ENCODE measurements at regions not wholly inside any gene's neighbourhood (a gene's known extent, or its start where the extent isn't known, plus 50 kb on each side); places are given as distances from the start of the nearest gene placed in this dataset.

DNA sequence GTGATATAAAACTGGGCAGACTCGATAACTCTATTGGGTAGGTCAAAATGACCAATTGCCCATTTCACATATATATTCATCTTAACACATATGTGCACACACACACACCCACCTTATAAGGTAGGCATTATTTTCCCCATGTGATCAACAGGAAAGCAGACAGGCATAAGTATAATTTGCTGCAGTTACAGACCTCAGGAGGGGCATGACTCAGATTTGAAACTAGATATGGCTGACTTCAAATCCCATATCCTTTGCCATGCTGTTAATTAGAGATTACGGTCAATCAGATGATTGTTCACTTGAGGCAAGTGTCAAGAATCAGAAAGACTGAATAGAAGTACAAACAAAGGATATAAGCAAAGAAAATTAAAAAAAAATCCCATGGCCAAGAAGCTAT lies 910.6 kb downstream of the NTRK3 start:
- FAIRE-seq = no peak
- H3K56ac ChIP-seq (replicated peaks; ENCODE audit: insufficient read length, low read depth, low read length) = no peak overlapping the region

More for the DNA sequence above, 910.6 kb downstream of the NTRK3 start:
- Histone ChIP-seq H3K9me3 (ENCODE audit: insufficient read depth in 2 of 2, low read depth in 1 of 2, low read length in 1 of 2) (no peaks in the 10 kb centered on the region), H4K8ac (ENCODE audit: extremely low read depth, insufficient read depth, low read length) (no peak overlapping the region), H3K27me3 (replicated peaks in 1 of 4; ENCODE audit: control insufficient read depth in 3 of 4, extremely low read depth in 1 of 4, insufficient read depth in 3 of 4, low read length in 3 of 4) (peaks cover 0 to 2% (median 0%) of the 10 kb centered on the region in 4 experiments; a peak in 1 of 7 replicates), H3K23ac (ENCODE audit: insufficient read length) (no peak overlapping the region), H4K5ac (ENCODE audit: insufficient read length, low read depth, low read length) (no peak overlapping the region), H2AFZ (ENCODE audit: low read length) (no peak overlapping the region), H3K4me2 (ENCODE audit: insufficient read depth in 1 of 2, low read depth in 2 of 2, low read length in 2 of 2) (no peak overlapping the region), H2BK15ac (ENCODE audit: low read length) (no peak overlapping the region), H3K4me1 (replicated peaks in 1 of 4; ENCODE audit: control insufficient read depth in 3 of 4, insufficient read depth in 4 of 4, low read length in 3 of 4) (no peaks in the 10 kb centered on the region), H2BK20ac (ENCODE audit: low read length) (no peak overlapping the region), H4K91ac (replicated peaks; ENCODE audit: insufficient read length, low read length) (no peak overlapping the region), H3K4ac (replicated peaks; ENCODE audit: insufficient read length, low read depth, low read length) (no peak overlapping the region), H2AK5ac (ENCODE audit: low read depth, low read length) (no peak overlapping the region), H3K27ac (ENCODE audit: low read depth, low read length) (no peak overlapping the region), H3K23me2 (ENCODE audit: low read depth, low read length) (no peaks in the 10 kb centered on the region), H2BK12ac (ENCODE audit: low read depth, low read length) (no peak overlapping the region), H3K79me1 (ENCODE audit: low read depth, low read length) (no peaks in the 10 kb centered on the region), H4K20me1 (replicated peaks in 1 of 2; ENCODE audit: control insufficient read depth in 1 of 2, insufficient read depth in 2 of 2, low read length in 2 of 2) (no peaks in the 10 kb centered on the region), H2BK5ac (ENCODE audit: low read depth, low read length) (no peak overlapping the region), H3K9ac (replicated peaks in 1 of 4; ENCODE audit: extremely low read depth in 1 of 4, low read depth in 3 of 4, low read length in 3 of 4) (no peak overlapping the region), H3K4me3 (ENCODE audit: extremely low read depth in 1 of 4, insufficient read depth in 2 of 4, low read depth in 3 of 4, low read length in 4 of 4) (no peak overlapping the region), H3K14ac (ENCODE audit: insufficient read length) (no peak overlapping the region), H2BK120ac (replicated peaks; ENCODE audit: low read depth, low read length) (no peak overlapping the region), H3K79me2 (ENCODE audit: control insufficient read depth in 1 of 2, insufficient read depth in 2 of 2, low read length in 2 of 2) (no peaks in the 10 kb centered on the region), H3K36me3 (ENCODE audit: control insufficient read depth in 2 of 4, insufficient read depth in 4 of 4, low read length in 3 of 4) (no peaks in the 10 kb centered on the region), H3K18ac (ENCODE audit: extremely low read depth, low read length) (no peak overlapping the region)
- DNase-seq (ENCODE audit: low read depth in 1 of 2, low spot score in 2 of 2) = no peak
- no peak for TF ChIP-seq BRCA1 (IDR thresholded peaks at IDR 0.05; ENCODE audit: low read depth, low read length)
- TF ChIP-seq, protein P1, sequence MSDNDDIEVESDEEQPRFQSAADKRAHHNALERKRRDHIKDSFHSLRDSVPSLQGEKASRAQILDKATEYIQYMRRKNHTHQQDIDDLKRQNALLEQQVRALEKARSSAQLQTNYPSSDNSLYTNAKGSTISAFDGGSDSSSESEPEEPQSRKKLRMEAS (IDR thresholded peaks at IDR 0.05) = no peak
- ChIA-PET CTCF (ENCODE audit: partially characterized antibody) (interaction anchor here (0.6 to 1.3 kb wide), 2 partner anchors 23 to 259 kb away, joined by 3 read pairs; no protein-coding TSS in a partner anchor), POLR2A (ENCODE audit: partially characterized antibody) (no interaction called here)
- WGBS, 2 experiments (ENCODE audit: extremely low coverage in 1 of 2, insufficient coverage in 1 of 2, insufficient read length in 1 of 2, insufficient replicate concordance in 2 of 2, low coverage in 1 of 2, low lambda C conversion rate in 2 of 2, missing lambda C conversion rate in 1 of 2) = 97% methylated on average over 2 of the region's 2 CpGs; no CpG with 5 or more reads in 1 of the 2 experiments
